Middle frontal gyrus (tissue), 1 donor: ENCODE measurements at regions not wholly inside any gene's neighbourhood (a gene's known extent, or its start where the extent isn't known, plus 50 kb on each side); places are given as distances from the start of the nearest gene placed in this dataset.

ENCODE experiments used
- DNase-seq: peaks from one replicate; pipeline ENCODE4 v3.0.0-alpha.2; 2015; ENCODE audit warnings: low spot score; ENCODE audit errors: extremely low spot score

GRCh38 chr10:128549101-128549608, 422.9 kb upstream of the MKI67 start:
- no peak for DNase-seq

GRCh38 chr10:128550045-128550444, 423.8 kb upstream of the MKI67 start:
- DNase-seq, result no peak

- no peak for DNase-seq
These were observed 425.3 kb upstream of the MKI67 start for GRCh38 chr10:128551475-128551874.

- no peak for DNase-seq
These were observed 427.5 kb upstream of the MKI67 start for GRCh38 chr10:128553755-128554154.

GRCh38 chr10:128556182-128557110, 430.2 kb upstream of the MKI67 start:
- DNase-seq, result no peak

- no peak for DNase-seq
These were observed 431.0 kb upstream of the MKI67 start for GRCh38 chr10:128557149-128557710.

GRCh38 chr10:128560406-128560805, 434.2 kb upstream of the MKI67 start:
- DNase-seq, result no peak

GRCh38 chr10:128560993-128561392, 434.8 kb upstream of the MKI67 start:
- DNase-seq, result no peak

- DNase-seq, result no peak
These were observed 437.2 kb upstream of the MKI67 start for GRCh38 chr10:128563387-128563786.

GRCh38 chr10:128563904-128564303, 437.7 kb upstream of the MKI67 start:
- no peak for DNase-seq

GRCh38 chr10:128566361-128566968, 440.2 kb upstream of the MKI67 start:
- no peak for DNase-seq

GRCh38 chr10:128567551-128567950, 441.3 kb upstream of the MKI67 start:
- no peak for DNase-seq

- no peak for DNase-seq
These were observed 441.8 kb upstream of the MKI67 start for GRCh38 chr10:128568041-128568440.

GRCh38 chr10:128568491-128568890, 442.3 kb upstream of the MKI67 start:
- DNase-seq, result no peak

- DNase-seq, result no peak
These were observed 443.0 kb upstream of the MKI67 start for GRCh38 chr10:128568990-128569945.

GRCh38 chr10:128570319-128570995, 444.2 kb upstream of the MKI67 start:
- no peak for DNase-seq

- no peak for DNase-seq
These were observed 444.8 kb upstream of the MKI67 start for GRCh38 chr10:128571071-128571470.

- DNase-seq, result no peak
These were observed 445.5 kb upstream of the MKI67 start for GRCh38 chr10:128571745-128572144.

GRCh38 chr10:128572696-128573095, 446.5 kb upstream of the MKI67 start:
- no peak for DNase-seq

GRCh38 chr10:128573281-128573845, 447.1 kb upstream of the MKI67 start:
- no peak for DNase-seq
